ENCODE measurements at regions not wholly inside any gene's neighbourhood (a gene's known extent, or its start where the extent isn't known, plus 50 kb on each side); places are given as distances from the start of the nearest gene placed in this dataset.

- Mint-ChIP-seq H3K27ac (no peak overlapping the region), H3K36me3 (no peaks in the 10 kb centered on the region), H3K27me3 (no peaks in the 10 kb centered on the region), H3K9me3 (no peaks in the 10 kb centered on the region), H3K4me3 (no peak overlapping the region), H3K4me1 (no peaks in the 10 kb centered on the region)
- no peak for ATAC-seq (ENCODE audit: low read depth)
- no peak for DNase-seq (ENCODE audit: low spot score in 2 of 2)
These were observed 64.8 kb upstream of the RND3 start for GRCh38 chr2:150552041-150552820.

DNA sequence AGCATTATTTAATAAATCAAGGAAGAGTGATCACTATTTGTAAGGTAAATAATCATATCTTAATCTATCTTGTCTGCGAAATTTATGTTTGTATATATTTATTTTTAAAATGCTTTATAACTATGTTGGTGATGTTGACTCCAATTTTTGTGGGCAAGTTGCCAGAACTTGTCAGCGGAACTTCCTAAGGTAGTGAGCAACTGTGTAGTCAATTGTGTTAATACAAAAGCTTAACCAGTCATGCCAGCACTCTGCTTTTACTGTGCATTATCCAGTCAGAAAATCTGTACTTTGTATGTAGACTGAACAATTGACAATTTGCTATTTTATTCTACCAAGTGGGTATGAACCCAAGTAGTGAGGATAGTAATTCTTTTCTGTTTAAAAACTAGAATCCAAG is 61.9 kb upstream of the RND3 start:
- no peak overlapping the region for H3K27ac Mint-ChIP-seq
- no peaks in the 10 kb centered on the region for H3K27me3 Mint-ChIP-seq
- no peaks in the 10 kb centered on the region for H3K36me3 Mint-ChIP-seq
- H3K4me1 Mint-ChIP-seq = no peaks in the 10 kb centered on the region
- no peak overlapping the region for H3K4me3 Mint-ChIP-seq
- DNase-seq (ENCODE audit: low spot score in 2 of 2) (no peak), ATAC-seq (ENCODE audit: low read depth) (no peak)
- no peaks in the 10 kb centered on the region for H3K9me3 Mint-ChIP-seq

- Mint-ChIP-seq H3K27ac (no peak overlapping the region), H3K4me3 (no peak overlapping the region), H3K4me1 (no peaks in the 10 kb centered on the region), H3K27me3 (no peaks in the 10 kb centered on the region), H3K9me3 (no peaks in the 10 kb centered on the region), H3K36me3 (no peaks in the 10 kb centered on the region)
- ATAC-seq (ENCODE audit: low read depth) = no peak
- no peak for DNase-seq (ENCODE audit: low spot score in 2 of 2)
These were observed 61.1 kb upstream of the RND3 start for GRCh38 chr2:150548527-150548926.

GRCh38 chr2:150545916-150546315 is 58.4 kb upstream of the RND3 start:
- no peaks in the 10 kb centered on the region for H3K36me3 Mint-ChIP-seq
- H3K4me1 Mint-ChIP-seq = no peaks in the 10 kb centered on the region
- H3K27ac Mint-ChIP-seq = no peak overlapping the region
- DNase-seq (ENCODE audit: low spot score in 2 of 2) (no peak), ATAC-seq (ENCODE audit: low read depth) (no peak)
- H3K4me3 Mint-ChIP-seq = no peak overlapping the region
- H3K9me3 Mint-ChIP-seq = no peaks in the 10 kb centered on the region
- no peaks in the 10 kb centered on the region for H3K27me3 Mint-ChIP-seq

GRCh38 chr2:150544731-150545130 is 57.3 kb upstream of the RND3 start:
- Mint-ChIP-seq H3K27me3 (no peaks in the 10 kb centered on the region), H3K36me3 (no peaks in the 10 kb centered on the region), H3K9me3 (no peaks in the 10 kb centered on the region), H3K4me3 (no peak overlapping the region), H3K27ac (no peak overlapping the region), H3K4me1 (no peaks in the 10 kb centered on the region)
- DNase-seq (ENCODE audit: low spot score in 2 of 2) (no peak), ATAC-seq (ENCODE audit: low read depth) (no peak)

GRCh38 chr2:150542692-150543091 is 55.2 kb upstream of the RND3 start:
- Mint-ChIP-seq H3K27ac (no peak overlapping the region), H3K9me3 (no peaks in the 10 kb centered on the region), H3K4me3 (no peak overlapping the region), H3K27me3 (no peaks in the 10 kb centered on the region), H3K4me1 (no peaks in the 10 kb centered on the region), H3K36me3 (no peaks in the 10 kb centered on the region)
- DNase-seq (ENCODE audit: low spot score in 2 of 2) (no peak), ATAC-seq (ENCODE audit: low read depth) (no peak)

- Mint-ChIP-seq H3K36me3 (no peaks in the 10 kb centered on the region), H3K4me1 (no peaks in the 10 kb centered on the region), H3K27ac (no peak overlapping the region), H3K4me3 (no peak overlapping the region), H3K27me3 (no peaks in the 10 kb centered on the region), H3K9me3 (no peaks in the 10 kb centered on the region)
- ATAC-seq (ENCODE audit: low read depth) (no peak), DNase-seq (ENCODE audit: low spot score in 2 of 2) (no peak)
These were observed 54.7 kb upstream of the RND3 start for GRCh38 chr2:150542172-150542571.

- Mint-ChIP-seq H3K4me3 (no peak overlapping the region), H3K27ac (no peak overlapping the region), H3K9me3 (peaks cover 5% of the 10 kb centered on the region), H3K27me3 (no peaks in the 10 kb centered on the region), H3K36me3 (no peaks in the 10 kb centered on the region), H3K4me1 (no peaks in the 10 kb centered on the region)
- DNase-seq (ENCODE audit: low spot score in 2 of 2) (no peak), ATAC-seq (ENCODE audit: low read depth) (no peak)
These were observed 51.3 kb upstream of the RND3 start for GRCh38 chr2:150538651-150539201.

Measured in memory B cell (primary cell).